ENCODE measurements at regions not wholly inside any gene's neighbourhood (a gene's known extent, or its start where the extent isn't known, plus 50 kb on each side); places are given as distances from the start of the nearest gene placed in this dataset.

DNA sequence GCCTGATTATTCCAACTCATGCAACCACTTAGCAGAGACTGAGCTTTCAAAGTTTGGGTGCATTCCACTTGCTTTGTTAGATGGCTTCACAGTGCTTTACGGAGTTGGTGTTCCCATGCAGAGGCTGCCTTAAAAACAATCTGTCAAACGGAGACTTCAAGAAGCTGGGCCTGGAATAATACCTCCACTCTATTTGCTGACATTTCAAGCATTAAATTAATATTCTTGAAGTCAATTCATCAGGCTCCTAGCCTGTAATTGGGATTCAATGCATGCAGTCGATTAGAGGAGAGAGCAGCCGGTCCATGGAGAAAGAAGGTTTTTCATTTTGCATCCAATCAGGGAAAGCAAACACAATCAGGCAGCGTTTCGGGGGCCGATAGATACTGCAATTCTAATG lies 314.7 kb upstream of the PRKX start:
- Histone ChIP-seq H3K4ac (ENCODE audit: low read depth, low read length) (no peak overlapping the region), H2BK120ac (ENCODE audit: low read depth, low read length) (no peak overlapping the region), H3K27ac (ENCODE audit: insufficient read depth, low read length) (no peak overlapping the region), H3K4me2 (ENCODE audit: low read depth, low read length) (no peak overlapping the region), H4K5ac (ENCODE audit: low read depth, low read length) (no peak overlapping the region), H3K9me1 (ENCODE audit: insufficient read depth, low read length) (no peaks in the 10 kb centered on the region), H3K56ac (ENCODE audit: extremely low read depth, insufficient read depth, low read length) (no peak overlapping the region), H3K18ac (ENCODE audit: low read depth, low read length) (no peak overlapping the region), H2AK5ac (ENCODE audit: low read depth, low read length) (no peak overlapping the region), H2BK15ac (ENCODE audit: low read depth, low read length) (no peak overlapping the region), H3K79me1 (ENCODE audit: low read depth in 1 of 2, low read length in 2 of 2) (no peaks in the 10 kb centered on the region), H3K23ac (ENCODE audit: low read depth, low read length) (no peak overlapping the region), H2BK5ac (ENCODE audit: low read depth, low read length, poor library complexity, severe bottlenecking) (no peak overlapping the region), H4K20me1 (ENCODE audit: insufficient read depth, low read length) (no peaks in the 10 kb centered on the region), H4K8ac (ENCODE audit: low read depth in 2 of 2, low read length in 2 of 2) (no peak overlapping the region), H2AK9ac (replicated peaks; ENCODE audit: low read depth, low read length, poor library complexity) (no peak overlapping the region), H2AFZ (replicated peaks; ENCODE audit: low read length, poor library complexity) (no peak overlapping the region), H3K36me3 (ENCODE audit: control insufficient read depth, insufficient read depth, low read length) (no peaks in the 10 kb centered on the region), H3K27me3 (ENCODE audit: control insufficient read depth, insufficient read depth, low read length) (no peaks in the 10 kb centered on the region), H3K9ac (ENCODE audit: low read depth, low read length) (no peak overlapping the region), H4K91ac (ENCODE audit: insufficient read depth, low read depth, low read length) (no peak overlapping the region), H3K14ac (replicated peaks; ENCODE audit: low read depth, low read length) (no peak overlapping the region), H3K4me3 (ENCODE audit: insufficient read depth, low read depth, low read length) (no peak overlapping the region), H3K9me3 (ENCODE audit: control insufficient read depth, insufficient read depth, low read length) (peaks cover 8% of the 10 kb centered on the region; the same call in 1 of the 2 replicates), H2BK20ac (ENCODE audit: low read depth, low read length) (no peak overlapping the region), H3K4me1 (ENCODE audit: control insufficient read depth, insufficient read depth, low read length) (no peaks in the 10 kb centered on the region)
- no TSS peak for BruUV-seq (replicated peaks)
- no peak for DNase-seq
- in situ Hi-C loops (cut with MboI; ENCODE audit: low sequenced_read_pairs), result no loop called here
- CTCF ChIA-PET, result no interaction called here
- intact Hi-C loops (cut with micrococcal nuclease), result no loop called here
- POLR2A ChIA-PET (ENCODE audit: unreplicated experiment), result no interaction called here
- WGBS, 2 experiments (ENCODE audit: extremely low coverage in 2 of 2, insufficient read length in 1 of 2), result 50% methylated on average over 1 of the region's 7 CpGs; no CpG with 5 or more reads in 1 of the 2 experiments
- dilution Hi-C loops (cut with HindIII; ENCODE audit: low sequenced_read_pairs, unreplicated experiment), result no loop called here
- TF ChIP-seq, protein P1, sequence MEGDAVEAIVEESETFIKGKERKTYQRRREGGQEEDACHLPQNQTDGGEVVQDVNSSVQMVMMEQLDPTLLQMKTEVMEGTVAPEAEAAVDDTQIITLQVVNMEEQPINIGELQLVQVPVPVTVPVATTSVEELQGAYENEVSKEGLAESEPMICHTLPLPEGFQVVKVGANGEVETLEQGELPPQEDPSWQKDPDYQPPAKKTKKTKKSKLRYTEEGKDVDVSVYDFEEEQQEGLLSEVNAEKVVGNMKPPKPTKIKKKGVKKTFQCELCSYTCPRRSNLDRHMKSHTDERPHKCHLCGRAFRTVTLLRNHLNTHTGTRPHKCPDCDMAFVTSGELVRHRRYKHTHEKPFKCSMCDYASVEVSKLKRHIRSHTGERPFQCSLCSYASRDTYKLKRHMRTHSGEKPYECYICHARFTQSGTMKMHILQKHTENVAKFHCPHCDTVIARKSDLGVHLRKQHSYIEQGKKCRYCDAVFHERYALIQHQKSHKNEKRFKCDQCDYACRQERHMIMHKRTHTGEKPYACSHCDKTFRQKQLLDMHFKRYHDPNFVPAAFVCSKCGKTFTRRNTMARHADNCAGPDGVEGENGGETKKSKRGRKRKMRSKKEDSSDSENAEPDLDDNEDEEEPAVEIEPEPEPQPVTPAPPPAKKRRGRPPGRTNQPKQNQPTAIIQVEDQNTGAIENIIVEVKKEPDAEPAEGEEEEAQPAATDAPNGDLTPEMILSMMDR (conservative IDR thresholded peaks at IDR 0.05; ENCODE audit: low read depth, low read length), result no peak
- TF ChIP-seq, protein P2, sequence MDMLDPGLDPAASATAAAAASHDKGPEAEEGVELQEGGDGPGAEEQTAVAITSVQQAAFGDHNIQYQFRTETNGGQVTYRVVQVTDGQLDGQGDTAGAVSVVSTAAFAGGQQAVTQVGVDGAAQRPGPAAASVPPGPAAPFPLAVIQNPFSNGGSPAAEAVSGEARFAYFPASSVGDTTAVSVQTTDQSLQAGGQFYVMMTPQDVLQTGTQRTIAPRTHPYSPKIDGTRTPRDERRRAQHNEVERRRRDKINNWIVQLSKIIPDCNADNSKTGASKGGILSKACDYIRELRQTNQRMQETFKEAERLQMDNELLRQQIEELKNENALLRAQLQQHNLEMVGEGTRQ (IDR thresholded peaks at IDR 0.05; ENCODE audit: low read depth, low read length), result no peak
- TF ChIP-seq MAZ (IDR thresholded peaks at IDR 0.05; ENCODE audit: borderline replicate concordance, low read depth, low read length), result no peak
- ATAC-seq (ENCODE audit: low read depth), result no peak

Measured in IMR-90 (cell line).